ENCODE measurements at regions not wholly inside any gene's neighbourhood (a gene's known extent, or its start where the extent isn't known, plus 50 kb on each side); places are given as distances from the start of the nearest gene placed in this dataset.
"Not testable (repeated sequence)": the region's sequence is repeated elsewhere in the genome, so short reads cannot be mapped to it uniquely, and the experiment has no call there.

GRCh38 chr13:19088416-19088815, 93.2 kb downstream of the TUBA3C start:
- Histone ChIP-seq H3K9me3 (ENCODE audit: control extremely low read depth in 1 of 5, control insufficient read depth in 4 of 5, insufficient read depth in 2 of 5, low read depth in 1 of 5, low read length in 4 of 5) (peaks cover 0 to 40% (median 0%) of the 10 kb centered on the region in 5 experiments), H3K27me3 (replicated peaks in 2 of 5; ENCODE audit: control insufficient read depth in 4 of 5, insufficient read depth in 5 of 5, low read length in 4 of 5) (no peaks in the 10 kb centered on the region), H3K27ac (ENCODE audit: insufficient read depth in 1 of 2, low read depth in 1 of 2, low read length in 2 of 2, poor library complexity in 1 of 2, severe bottlenecking in 2 of 2) (no peak overlapping the region), H3K4me1 (ENCODE audit: control extremely low read depth in 1 of 4, control insufficient read depth in 4 of 4, insufficient read depth in 4 of 4, low read length in 3 of 4) (no peaks in the 10 kb centered on the region), H3K36me3 (ENCODE audit: control insufficient read depth in 4 of 4, insufficient read depth in 4 of 4, low read length in 3 of 4) (no peaks in the 10 kb centered on the region), H3K4me3 (ENCODE audit: control insufficient read depth in 1 of 7, extremely low read depth in 1 of 7, insufficient read depth in 4 of 7, low read depth in 2 of 7, low read length in 6 of 7) (no peak overlapping the region)
- DNase-seq: no peak
- ChIA-PET CTCF (no interaction called here), POLR2A (no interaction called here)
- 91% methylated on average over 6 of the region's 8 CpGs for WGBS (ENCODE audit: insufficient coverage)

GRCh38 chr13:19085876-19086275, 95.7 kb downstream of the TUBA3C start:
- ChIA-PET CTCF (no interaction called here), POLR2A (no interaction called here)
- WGBS (ENCODE audit: insufficient coverage): 93% methylated on average over 10 of the region's 12 CpGs

GRCh38 chr13:19085258-19085657, 96.4 kb downstream of the TUBA3C start:
- WGBS (ENCODE audit: insufficient coverage): 50% methylated on average over 2 of the region's 3 CpGs
- ChIA-PET CTCF (no interaction called here), POLR2A (no interaction called here)
- H3K4me3 ChIP-seq (ENCODE audit: control insufficient read depth in 1 of 7, extremely low read depth in 1 of 7, insufficient read depth in 4 of 7, low read depth in 2 of 7, low read length in 6 of 7): no peak overlapping the region
- H3K27me3 ChIP-seq (replicated peaks in 2 of 5; ENCODE audit: control insufficient read depth in 4 of 5, insufficient read depth in 5 of 5, low read length in 4 of 5): no peaks in the 10 kb centered on the region
- no peaks in the 10 kb centered on the region for H3K4me1 ChIP-seq (ENCODE audit: control extremely low read depth in 1 of 4, control insufficient read depth in 4 of 4, insufficient read depth in 4 of 4, low read length in 3 of 4)
- peaks cover 0 to 37% (median 0%) of the 10 kb centered on the region in 5 experiments for H3K9me3 ChIP-seq (ENCODE audit: control extremely low read depth in 1 of 5, control insufficient read depth in 4 of 5, insufficient read depth in 2 of 5, low read depth in 1 of 5, low read length in 4 of 5)
- DNase-seq: no peak
- no peaks in the 10 kb centered on the region for H3K36me3 ChIP-seq (ENCODE audit: control insufficient read depth in 4 of 4, insufficient read depth in 4 of 4, low read length in 3 of 4)
- H3K27ac ChIP-seq (ENCODE audit: insufficient read depth in 1 of 2, low read depth in 1 of 2, low read length in 2 of 2, poor library complexity in 1 of 2, severe bottlenecking in 2 of 2): no peak overlapping the region

More at GRCh38 chr13:19085876-19086275, 95.7 kb downstream of the TUBA3C start:
- Histone ChIP-seq H3K27ac (ENCODE audit: insufficient read depth in 1 of 2, low read depth in 1 of 2, low read length in 2 of 2, poor library complexity in 1 of 2, severe bottlenecking in 2 of 2) (no peak overlapping the region), H3K9me3 (ENCODE audit: control extremely low read depth in 1 of 5, control insufficient read depth in 4 of 5, insufficient read depth in 2 of 5, low read depth in 1 of 5, low read length in 4 of 5) (peaks cover 0 to 37% (median 0%) of the 10 kb centered on the region in 5 experiments), H3K36me3 (ENCODE audit: control insufficient read depth in 4 of 4, insufficient read depth in 4 of 4, low read length in 3 of 4) (no peaks in the 10 kb centered on the region), H3K4me3 (ENCODE audit: control insufficient read depth in 1 of 7, extremely low read depth in 1 of 7, insufficient read depth in 4 of 7, low read depth in 2 of 7, low read length in 6 of 7) (no peak overlapping the region), H3K4me1 (ENCODE audit: control extremely low read depth in 1 of 4, control insufficient read depth in 4 of 4, insufficient read depth in 4 of 4, low read length in 3 of 4) (no peaks in the 10 kb centered on the region), H3K27me3 (replicated peaks in 2 of 5; ENCODE audit: control insufficient read depth in 4 of 5, insufficient read depth in 5 of 5, low read length in 4 of 5) (no peaks in the 10 kb centered on the region)
- DNase-seq: no peak

- no peaks in the 10 kb centered on the region for H3K4me1 ChIP-seq (ENCODE audit: control extremely low read depth in 1 of 4, control insufficient read depth in 4 of 4, insufficient read depth in 4 of 4, low read length in 3 of 4)
- no peak overlapping the region for H3K27ac ChIP-seq (ENCODE audit: insufficient read depth in 1 of 2, low read depth in 1 of 2, low read length in 2 of 2, poor library complexity in 1 of 2, severe bottlenecking in 2 of 2)
- ChIA-PET CTCF (no interaction called here), POLR2A (no interaction called here)
- 100% methylated on average over 1 of the region's 3 CpGs for WGBS (ENCODE audit: insufficient coverage)
- H3K9me3 ChIP-seq (ENCODE audit: control extremely low read depth in 1 of 5, control insufficient read depth in 4 of 5, insufficient read depth in 2 of 5, low read depth in 1 of 5, low read length in 4 of 5): peaks cover 0 to 23% (median 0%) of the 10 kb centered on the region in 5 experiments
- no peak for DNase-seq
- H3K4me3 ChIP-seq (ENCODE audit: control insufficient read depth in 1 of 7, extremely low read depth in 1 of 7, insufficient read depth in 4 of 7, low read depth in 2 of 7, low read length in 6 of 7): no peak overlapping the region
- H3K27me3 ChIP-seq (replicated peaks in 2 of 5; ENCODE audit: control insufficient read depth in 4 of 5, insufficient read depth in 5 of 5, low read length in 4 of 5): no peaks in the 10 kb centered on the region
- no peaks in the 10 kb centered on the region for H3K36me3 ChIP-seq (ENCODE audit: control insufficient read depth in 4 of 4, insufficient read depth in 4 of 4, low read length in 3 of 4)
Measured at GRCh38 chr13:19083340-19083739, 98.3 kb downstream of the TUBA3C start.

- no peak for DNase-seq
- H3K4me1 ChIP-seq (ENCODE audit: control extremely low read depth in 1 of 4, control insufficient read depth in 4 of 4, insufficient read depth in 4 of 4, low read length in 3 of 4): no peaks in the 10 kb centered on the region
- 79% methylated on average over 5 of the region's 7 CpGs for WGBS (ENCODE audit: insufficient coverage)
- ChIA-PET CTCF (no interaction called here), POLR2A (no interaction called here)
- peaks cover 0 to 13% (median 0%) of the 10 kb centered on the region in 5 experiments for H3K9me3 ChIP-seq (ENCODE audit: control extremely low read depth in 1 of 5, control insufficient read depth in 4 of 5, insufficient read depth in 2 of 5, low read depth in 1 of 5, low read length in 4 of 5)
- H3K36me3 ChIP-seq (ENCODE audit: control insufficient read depth in 4 of 4, insufficient read depth in 4 of 4, low read length in 3 of 4): no peaks in the 10 kb centered on the region
- no peak overlapping the region for H3K27ac ChIP-seq (ENCODE audit: insufficient read depth in 1 of 2, low read depth in 1 of 2, low read length in 2 of 2, poor library complexity in 1 of 2, severe bottlenecking in 2 of 2)
- no peak overlapping the region for H3K4me3 ChIP-seq (ENCODE audit: control insufficient read depth in 1 of 7, extremely low read depth in 1 of 7, insufficient read depth in 4 of 7, low read depth in 2 of 7, low read length in 6 of 7)
- H3K27me3 ChIP-seq (replicated peaks in 2 of 5; ENCODE audit: control insufficient read depth in 4 of 5, insufficient read depth in 5 of 5, low read length in 4 of 5): no peaks in the 10 kb centered on the region
Measured at GRCh38 chr13:19075418-19075817, 106.2 kb downstream of the TUBA3C start.

GRCh38 chr13:19074519-19074918, 107.1 kb downstream of the TUBA3C start:
- Histone ChIP-seq H3K4me3 (ENCODE audit: control insufficient read depth in 1 of 7, extremely low read depth in 1 of 7, insufficient read depth in 4 of 7, low read depth in 2 of 7, low read length in 6 of 7) (no peak overlapping the region), H3K9me3 (ENCODE audit: control extremely low read depth in 1 of 5, control insufficient read depth in 4 of 5, insufficient read depth in 2 of 5, low read depth in 1 of 5, low read length in 4 of 5) (peaks cover 0 to 17% (median 0%) of the 10 kb centered on the region in 5 experiments), H3K27me3 (replicated peaks in 2 of 5; ENCODE audit: control insufficient read depth in 4 of 5, insufficient read depth in 5 of 5, low read length in 4 of 5) (no peaks in the 10 kb centered on the region), H3K36me3 (ENCODE audit: control insufficient read depth in 4 of 4, insufficient read depth in 4 of 4, low read length in 3 of 4) (no peaks in the 10 kb centered on the region), H3K4me1 (ENCODE audit: control extremely low read depth in 1 of 4, control insufficient read depth in 4 of 4, insufficient read depth in 4 of 4, low read length in 3 of 4) (no peaks in the 10 kb centered on the region), H3K27ac (ENCODE audit: insufficient read depth in 1 of 2, low read depth in 1 of 2, low read length in 2 of 2, poor library complexity in 1 of 2, severe bottlenecking in 2 of 2) (no peak overlapping the region)
- WGBS (ENCODE audit: insufficient coverage): 86% methylated on average over 8 of the region's 8 CpGs
- no peak for DNase-seq
- ChIA-PET CTCF (no interaction called here), POLR2A (no interaction called here)

GRCh38 chr13:19074106-19074505, 107.5 kb downstream of the TUBA3C start:
- DNase-seq; H3K4me1 ChIP-seq (ENCODE audit: control extremely low read depth in 1 of 4, control insufficient read depth in 4 of 4, insufficient read depth in 4 of 4, low read length in 3 of 4); H3K36me3 ChIP-seq (ENCODE audit: control insufficient read depth in 4 of 4, insufficient read depth in 4 of 4, low read length in 3 of 4); H3K4me3 ChIP-seq (ENCODE audit: control insufficient read depth in 1 of 7, extremely low read depth in 1 of 7, insufficient read depth in 4 of 7, low read depth in 2 of 7, low read length in 6 of 7); H3K27ac ChIP-seq (ENCODE audit: insufficient read depth in 1 of 2, low read depth in 1 of 2, low read length in 2 of 2, poor library complexity in 1 of 2, severe bottlenecking in 2 of 2); POLR2A ChIA-PET; CTCF ChIA-PET; H3K27me3 ChIP-seq (replicated peaks in 2 of 5; ENCODE audit: control insufficient read depth in 4 of 5, insufficient read depth in 5 of 5, low read length in 4 of 5): not testable (repeated sequence)
- WGBS (ENCODE audit: insufficient coverage): 80% methylated on average over 6 of the region's 6 CpGs
- peaks cover 0 to 17% (median 0%) of the 10 kb centered on the region in 5 experiments for H3K9me3 ChIP-seq (ENCODE audit: control extremely low read depth in 1 of 5, control insufficient read depth in 4 of 5, insufficient read depth in 2 of 5, low read depth in 1 of 5, low read length in 4 of 5)

Data from common myeloid progenitor, CD34-positive (primary cell).